H1 (cell line): ENCODE measurements at regions not wholly inside any gene's neighbourhood (a gene's known extent, or its start where the extent isn't known, plus 50 kb on each side); places are given as distances from the start of the nearest gene placed in this dataset.

Experiments
- CTCF ChIA-PET: fragments of 300-600 bp; sonication (Branson Sonifier 250); formaldehyde crosslinking; loops from one replicate; lab custom pipeline; 2021; ENCODE audit not compliant: partially characterized antibody; lab: Charles Lee
- POLR2A ChIA-PET: fragments of 300-600 bp; sonication (Branson Sonifier 250); formaldehyde crosslinking; loops from one replicate; lab custom pipeline; 2021; ENCODE audit warnings: inconsistent platforms; ENCODE audit not compliant: partially characterized antibody; lab: Charles Lee
- DNase-seq, 2 experiments: peaks; one replicate each; pipeline versions ENCODE4 v3.0.0 to v3.0.0-alpha.2; 2010 to 2022; ENCODE audit warnings: low spot score in 2 of 2, low read depth in 1 of 2, mixed read lengths in 1 of 2
- FAIRE-seq: peaks from 2 replicates; lab custom pipeline; 2011; peaks lifted over from hg19 to GRCh38; lab: Jason Lieb, UNC
- H2AFZ ChIP-seq: 2 replicates; pipeline ENCODE4 v1.8.1; 2012; ENCODE audit warnings: low read length, inconsistent platforms
- H2AK5ac ChIP-seq: 2 replicates; pipeline ENCODE4 v1.6.1; 2013; ENCODE audit warnings: low read depth, low read length
- H2BK120ac ChIP-seq: replicated peaks from 2 replicates; pipeline ENCODE3; 2013; ENCODE audit warnings: low read depth, low read length, inconsistent platforms
- H2BK12ac ChIP-seq: 2 replicates; pipeline ENCODE4 v1.6.1; 2013; ENCODE audit warnings: low read depth, low read length
- H2BK15ac ChIP-seq: 2 replicates; pipeline ENCODE4 v1.6.1; 2013; ENCODE audit warnings: low read length
- H2BK20ac ChIP-seq: 2 replicates; pipeline ENCODE4 v1.6.1; 2013; ENCODE audit warnings: low read length
- H2BK5ac ChIP-seq: 2 replicates; pipeline ENCODE4 v1.6.1; 2013; ENCODE audit warnings: low read depth, low read length
- H3K14ac ChIP-seq: 2 replicates; pipeline ENCODE4 v1.6.1; 2013; ENCODE audit warnings: inconsistent platforms; ENCODE audit not compliant: insufficient read length
- H3K18ac ChIP-seq: 2 replicates; pipeline ENCODE4 v1.6.1; 2013; ENCODE audit warnings: low read length; ENCODE audit errors: extremely low read depth
- H3K23ac ChIP-seq: 2 replicates; pipeline ENCODE4 v1.6.1; 2013; ENCODE audit warnings: inconsistent platforms; ENCODE audit not compliant: insufficient read length
- H3K23me2 ChIP-seq: 2 replicates; pipeline ENCODE4 v1.6.1; 2013; ENCODE audit warnings: low read depth, low read length
- H3K27ac ChIP-seq: 2 replicates; pipeline ENCODE4 v1.6.1; 2011; ENCODE audit warnings: low read depth, low read length, inconsistent platforms
- H3K27me3 ChIP-seq, 4 experiments: replicated peaks in 1 of 4; 1 replicate in 1 of 4; 2 replicates in 3 of 4; pipeline versions ENCODE4 v1.6.1 to v1.8.1; 2011 to 2013; ENCODE audit warnings: low read length in 3 of 4, mild to moderate bottlenecking in 3 of 4, inconsistent platforms in 2 of 4, mixed read lengths in 2 of 4, moderate library complexity in 1 of 4; ENCODE audit not compliant: control insufficient read depth in 3 of 4, insufficient read depth in 3 of 4; ENCODE audit errors: extremely low read depth in 1 of 4
- H3K36me3 ChIP-seq, 4 experiments: 2 replicates each; pipeline versions ENCODE4 v1.6.1 to v1.8.1; 2011 to 2013; ENCODE audit warnings: mild to moderate bottlenecking in 4 of 4, low read length in 3 of 4, moderate library complexity in 2 of 4, control low read depth in 1 of 4, inconsistent platforms in 1 of 4; ENCODE audit not compliant: insufficient read depth in 4 of 4, control insufficient read depth in 2 of 4
- H3K4ac ChIP-seq: replicated peaks from 2 replicates; pipeline ENCODE3; 2013; ENCODE audit warnings: low read length, low read depth, mixed read lengths, inconsistent platforms; ENCODE audit not compliant: insufficient read length
- H3K4me1 ChIP-seq, 4 experiments: replicated peaks in 1 of 4; 1 replicate in 1 of 4; 2 replicates in 3 of 4; pipeline versions ENCODE4 v1.6.1 to v1.8.1; 2011 to 2013; ENCODE audit warnings: low read length in 3 of 4, inconsistent platforms in 2 of 4, mixed read lengths in 1 of 4; ENCODE audit not compliant: insufficient read depth in 4 of 4, control insufficient read depth in 3 of 4
- H3K4me2 ChIP-seq, 2 experiments: 2 replicates each; pipeline versions ENCODE4 v1.6.1 to v1.8.1; 2011 to 2013; ENCODE audit warnings: low read depth in 2 of 2, low read length in 2 of 2, control low read depth in 1 of 2, inconsistent platforms in 1 of 2, mild to moderate bottlenecking in 1 of 2; ENCODE audit not compliant: insufficient read depth in 1 of 2
- H3K4me3 ChIP-seq, 4 experiments: fragments of 200-600, 300-600 bp in 1 of 4; sonication (generic), shearing (Covaris generic), sonication (Bioruptor Twin) in 1 of 4; 2 replicates each; pipeline versions ENCODE4 v1.5.1 to v1.8.1; 2011 to 2016; ENCODE audit warnings: low read length in 4 of 4, low read depth in 3 of 4, control low read depth in 2 of 4, inconsistent platforms in 2 of 4, mild to moderate bottlenecking in 2 of 4, mixed read lengths in 1 of 4, moderate library complexity in 1 of 4; ENCODE audit not compliant: insufficient read depth in 2 of 4; ENCODE audit errors: extremely low read depth in 1 of 4
- H3K56ac ChIP-seq: replicated peaks from 2 replicates; pipeline ENCODE3; 2013; ENCODE audit warnings: low read depth, mild to moderate bottlenecking, mixed read lengths, low read length, inconsistent platforms; ENCODE audit not compliant: insufficient read length
- H3K79me1 ChIP-seq: 2 replicates; pipeline ENCODE4 v1.6.1; 2013; ENCODE audit warnings: low read depth, low read length, control low read depth
- H3K79me2 ChIP-seq, 2 experiments: 2 replicates each; pipeline versions ENCODE4 v1.6.1 to v1.8.1; 2012 to 2013; ENCODE audit warnings: low read length in 2 of 2, mild to moderate bottlenecking in 2 of 2, inconsistent platforms in 1 of 2; ENCODE audit not compliant: insufficient read depth in 2 of 2, control insufficient read depth in 1 of 2
- H3K9ac ChIP-seq, 4 experiments: replicated peaks in 1 of 4; 1 replicate in 1 of 4; 2 replicates in 3 of 4; pipeline versions ENCODE4 v1.6.1 to v1.8.1; 2011 to 2013; ENCODE audit warnings: low read depth in 3 of 4, low read length in 3 of 4, control low read depth in 2 of 4, mild to moderate bottlenecking in 2 of 4, moderate library complexity in 2 of 4, inconsistent platforms in 1 of 4; ENCODE audit errors: extremely low read depth in 1 of 4
- H3K9me3 ChIP-seq, 2 experiments: 2 replicates each; pipeline versions ENCODE4 v1.6.1 to v1.8.1; 2012 to 2013; ENCODE audit warnings: mild to moderate bottlenecking in 2 of 2, moderate library complexity in 2 of 2, control low read depth in 1 of 2, inconsistent platforms in 1 of 2, low read depth in 1 of 2, low read length in 1 of 2, mixed read lengths in 1 of 2; ENCODE audit not compliant: insufficient read depth in 2 of 2
- H4K20me1 ChIP-seq, 2 experiments: replicated peaks in 1 of 2; 2 replicates each; pipeline versions ENCODE3 to v1.8.1; 2011 to 2013; ENCODE audit warnings: inconsistent platforms in 2 of 2, low read length in 2 of 2, mild to moderate bottlenecking in 1 of 2; ENCODE audit not compliant: insufficient read depth in 2 of 2, control insufficient read depth in 1 of 2
- H4K5ac ChIP-seq: 2 replicates; pipeline ENCODE4 v1.6.1; 2013; ENCODE audit warnings: low read length, low read depth, mixed read lengths, inconsistent platforms; ENCODE audit not compliant: insufficient read length
- H4K8ac ChIP-seq: 2 replicates; pipeline ENCODE4 v1.8.0; 2013; ENCODE audit warnings: mild to moderate bottlenecking, moderate library complexity, low read length, inconsistent platforms; ENCODE audit not compliant: insufficient read depth; ENCODE audit errors: extremely low read depth
- H4K91ac ChIP-seq: replicated peaks from 2 replicates; pipeline ENCODE3; 2013; ENCODE audit warnings: low read length, mixed read lengths, inconsistent platforms; ENCODE audit not compliant: insufficient read length
- CBX5 ChIP-seq: fragments of 300-800, 300-1000 bp; sonication (generic); IDR thresholded peaks from 2 replicates; pipeline ENCODE4 v1.7.1; 2016; ENCODE audit warnings: antibody characterized with exemption, low read length, low read depth
- CTBP2 ChIP-seq: IDR thresholded peaks from 2 replicates; pipeline ENCODE4 v1.7.0; 2011; ENCODE audit warnings: borderline replicate concordance, mild to moderate bottlenecking, moderate library complexity, mixed read lengths, low read length; ENCODE audit not compliant: insufficient read depth, insufficient read length
- EP300 ChIP-seq, 2 experiments: IDR thresholded peaks; 1 replicate in 1 of 2; 2 replicates in 1 of 2; pipeline ENCODE4 v1.6.1; 2011 to 2012; ENCODE audit warnings: low read depth in 2 of 2, low read length in 2 of 2, mild to moderate bottlenecking in 2 of 2, borderline replicate concordance in 1 of 2, inconsistent platforms in 1 of 2, moderate library complexity in 1 of 2
- FOSL1 ChIP-seq: IDR thresholded peaks from 2 replicates; pipeline ENCODE4 v1.6.1; 2011; ENCODE audit warnings: mild to moderate bottlenecking, low read depth, low read length, moderate library complexity; ENCODE audit not compliant: insufficient read depth
- GABPA ChIP-seq: IDR thresholded peaks from 2 replicates; pipeline ENCODE4 v1.6.1; 2011; ENCODE audit warnings: mild to moderate bottlenecking, low read length, moderate library complexity, borderline replicate concordance; ENCODE audit not compliant: insufficient read depth
- HDAC2 ChIP-seq, 2 experiments: fragments of 300-600 bp in 1 of 2; sonication (generic) in 1 of 2; IDR thresholded peaks; 2 replicates each; pipeline ENCODE4 v1.6.1; 2011 to 2012; ENCODE audit warnings: low read depth in 2 of 2, low read length in 2 of 2, mild to moderate bottlenecking in 2 of 2, moderate library complexity in 2 of 2, borderline replicate concordance in 1 of 2, inconsistent platforms in 1 of 2
- KDM5A ChIP-seq: fragments of 200-600 bp; IDR thresholded peaks from 2 replicates; pipeline ENCODE4 v1.7.1; 2012; ENCODE audit warnings: mild to moderate bottlenecking, low read length, inconsistent platforms, mixed read lengths
- MAFK ChIP-seq: IDR thresholded peaks from 2 replicates; pipeline ENCODE4 v1.6.1; 2012; ENCODE audit warnings: low read depth, mild to moderate bottlenecking, improper control_type of control experiment, low read length
- POU5F1 ChIP-seq: IDR thresholded peaks from 2 replicates; pipeline ENCODE4 v1.6.1; 2011; ENCODE audit warnings: low read depth, mild to moderate bottlenecking, low read length, moderate library complexity
- SIRT6 ChIP-seq: IDR thresholded peaks from one replicate; pipeline ENCODE4 v1.7.1; 2012; ENCODE audit warnings: low read length, inconsistent platforms
- USF2 ChIP-seq: IDR thresholded peaks from 2 replicates; pipeline ENCODE4 v1.6.1; 2011; ENCODE audit warnings: low read length, improper control_type of control experiment
- whole genome bisulfite sequencing, 2 experiments: shearing (Covaris generic) in 1 of 2; methylation state at CpG; one replicate each; pipeline versions ENCODE4 v1.1.6 to v1.1.7; 2013 to 2015; ENCODE audit warnings: low lambda C conversion rate in 2 of 2, mixed read lengths in 2 of 2, inconsistent platforms in 1 of 2, low coverage in 1 of 2, missing lambda C conversion rate in 1 of 2; ENCODE audit not compliant: insufficient replicate concordance in 2 of 2, insufficient coverage in 1 of 2, insufficient read length in 1 of 2; ENCODE audit errors: extremely low coverage in 1 of 2, missing lambda C conversion rate in 1 of 2; 5-methylcytosine and 5-hydroxymethylcytosine counted together
- TF ChIP-seq, protein P1 (sequence below): IDR thresholded peaks from 2 replicates; pipeline ENCODE4 v1.6.1; 2011; ENCODE audit warnings: low read depth, mild to moderate bottlenecking, low read length; ENCODE audit not compliant: insufficient read depth

GRCh38 chr2:236366397-236366796 is 102.2 kb upstream of the ASB18 start:
- FAIRE-seq (no peak), DNase-seq (no peak)
- H4K8ac ChIP-seq = no peak overlapping the region
- H4K20me1 ChIP-seq = no peaks in the 10 kb centered on the region
- no peaks in the 10 kb centered on the region for H3K9me3 ChIP-seq
- no peak overlapping the region for H2BK12ac ChIP-seq
- H3K36me3 ChIP-seq = no peaks in the 10 kb centered on the region
- H3K9ac ChIP-seq = no peak overlapping the region
- no peak overlapping the region for H2BK5ac ChIP-seq
- H3K56ac ChIP-seq = no peak overlapping the region
- H3K4ac ChIP-seq = no peak overlapping the region
- no peak overlapping the region for H3K27ac ChIP-seq
- H3K4me1 ChIP-seq = no peaks in the 10 kb centered on the region; a peak in 1 of 7 replicates
- H3K27me3 ChIP-seq = no peaks in the 10 kb centered on the region
- WGBS, 2 experiments = 82% methylated on average over 2 of the region's 3 CpGs; no CpG with 5 or more reads in 1 of the 2 experiments
- H3K23me2 ChIP-seq = 0 out of 2 replicates have a peak, but pooled peaks cover 2% of the 10 kb centered on the region
- H4K5ac ChIP-seq = no peak overlapping the region
- H2BK20ac ChIP-seq = no peak overlapping the region
- no peak overlapping the region for H4K91ac ChIP-seq
- ChIA-PET POLR2A (no interaction called here), CTCF (interaction anchor here (0.8 to 1.2 kb wide), 2 partner anchors 13 to 161 kb away, joined by 3 to 4 read pairs; no protein-coding TSS in a partner anchor)
- H2AK5ac ChIP-seq = no peak overlapping the region
- no peaks in the 10 kb centered on the region for H3K79me1 ChIP-seq
- no peak overlapping the region for H3K14ac ChIP-seq
- H3K23ac ChIP-seq = no peak overlapping the region
- no peak overlapping the region for H3K4me3 ChIP-seq
- H3K4me2 ChIP-seq = no peak overlapping the region
- H2BK120ac ChIP-seq = no peak overlapping the region
- H3K79me2 ChIP-seq = no peaks in the 10 kb centered on the region
- no peak overlapping the region for H2AFZ ChIP-seq
- no peak overlapping the region for H2BK15ac ChIP-seq
- no peak overlapping the region for H3K18ac ChIP-seq
- no peak for TF ChIP-seq USF2
- no peak for TF ChIP-seq MAFK
- TF ChIP-seq EP300 (IDR thresholded peaks at IDR 0.05; ENCODE audit: borderline replicate concordance in 1 of 2, low read depth in 2 of 2, low read length in 2 of 2) = no peak
- no peak for TF ChIP-seq KDM5A
- no peak for TF ChIP-seq CTBP2
- TF ChIP-seq POU5F1 = no peak
- no peak for TF ChIP-seq GABPA
- no peak for TF ChIP-seq FOSL1
- no peak for TF ChIP-seq CBX5
- no peak for TF ChIP-seq SIRT6
- TF ChIP-seq HDAC2 (IDR thresholded peaks at IDR 0.05; ENCODE audit: borderline replicate concordance in 1 of 2, low read depth in 2 of 2, low read length in 2 of 2) = no peak
- TF ChIP-seq, protein P1, sequence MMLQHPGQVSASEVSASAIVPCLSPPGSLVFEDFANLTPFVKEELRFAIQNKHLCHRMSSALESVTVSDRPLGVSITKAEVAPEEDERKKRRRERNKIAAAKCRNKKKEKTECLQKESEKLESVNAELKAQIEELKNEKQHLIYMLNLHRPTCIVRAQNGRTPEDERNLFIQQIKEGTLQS = no peak
